RWPE2 (cell line): ENCODE measurements at regions not wholly inside any gene's neighbourhood (a gene's known extent, or its start where the extent isn't known, plus 50 kb on each side); places are given as distances from the start of the nearest gene placed in this dataset.

Experiments used
- ATAC-seq: fragments of 200-7000 bp; cut with Tn5 transposase; 3 replicates; pipeline ENCODE4 v1.9.1; 2021; ENCODE audit warnings: low read depth
- DNase-seq: peaks from one replicate; pipeline ENCODE4 v3.0.0-alpha.2; 2020; ENCODE audit warnings: low spot score
- H3K27ac ChIP-seq: fragments of 450-650 bp; 2 replicates; pipeline ENCODE4 v1.5.1; 2017; ENCODE audit warnings: mild to moderate bottlenecking; ENCODE audit not compliant: poor library complexity, severe bottlenecking
- H3K27me3 ChIP-seq: fragments of 250-450 bp; sonication (Bioruptor Pico); 2 replicates; pipeline ENCODE4 v1.5.1; 2021; ENCODE audit warnings: mild to moderate bottlenecking, moderate library complexity; ENCODE audit not compliant: insufficient read depth, poor library complexity, severe bottlenecking
- H3K36me3 ChIP-seq: fragments of 250-450 bp; sonication (Bioruptor Pico); 2 replicates; pipeline ENCODE4 v1.5.1; 2020; ENCODE audit warnings: low read depth, mild to moderate bottlenecking, moderate library complexity
- H3K4me1 ChIP-seq: fragments of 250-450 bp; sonication (Bioruptor Pico); 2 replicates; pipeline ENCODE4 v1.5.1; 2021; ENCODE audit warnings: mild to moderate bottlenecking, moderate library complexity; ENCODE audit not compliant: insufficient read depth, poor library complexity, severe bottlenecking
- H3K4me3 ChIP-seq: fragments of 250-450 bp; sonication (Bioruptor Pico); 2 replicates; pipeline ENCODE4 v1.5.1; 2021; ENCODE audit warnings: mild to moderate bottlenecking, moderate library complexity; ENCODE audit not compliant: severe bottlenecking
- H3K9me3 ChIP-seq: fragments of 250-450 bp; sonication (Bioruptor Pico); 2 replicates; pipeline ENCODE4 v1.5.1; 2021; ENCODE audit warnings: mild to moderate bottlenecking, moderate library complexity; ENCODE audit not compliant: severe bottlenecking
- CTCF ChIP-seq: fragments of 450-650 bp; IDR thresholded peaks from one replicate; pipeline ENCODE4 v1.5.1; 2017; ENCODE audit warnings: mild to moderate bottlenecking, moderate library complexity; ENCODE audit not compliant: poor library complexity, severe bottlenecking

GRCh38 chr6:144896289-144896688 lies 611.2 kb downstream of the UTRN start:
- no peaks in the 10 kb centered on the region for H3K9me3 ChIP-seq
- ATAC-seq (no peak), DNase-seq (no peak)
- H3K4me3 ChIP-seq = no peak overlapping the region
- H3K27ac ChIP-seq = peak overlapping the region; percentile 84
- peaks cover 27% of the 10 kb centered on the region for H3K4me1 ChIP-seq
- H3K36me3 ChIP-seq = no peaks in the 10 kb centered on the region
- no peaks in the 10 kb centered on the region for H3K27me3 ChIP-seq
- TF ChIP-seq CTCF = no peak

GRCh38 chr6:144896871-144897270 lies 611.7 kb downstream of the UTRN start:
- no peaks in the 10 kb centered on the region for H3K27me3 ChIP-seq
- no peaks in the 10 kb centered on the region for H3K9me3 ChIP-seq
- no peak overlapping the region for H3K4me3 ChIP-seq
- peaks cover 27% of the 10 kb centered on the region for H3K4me1 ChIP-seq
- DNase-seq (no peak), ATAC-seq (no peak)
- no peak for TF ChIP-seq CTCF
- H3K27ac ChIP-seq = peak overlapping the region; percentile 84
- H3K36me3 ChIP-seq = no peaks in the 10 kb centered on the region

- no peak for TF ChIP-seq CTCF
- Histone ChIP-seq H3K4me1 (peaks cover 27% of the 10 kb centered on the region), H3K9me3 (no peaks in the 10 kb centered on the region), H3K27me3 (no peaks in the 10 kb centered on the region), H3K27ac (peak overlapping the region; percentile 84), H3K4me3 (no peak overlapping the region), H3K36me3 (no peaks in the 10 kb centered on the region)
- ATAC-seq (peak; percentile 90), DNase-seq (no peak)
Observed at GRCh38 chr6:144897441-144897921, 612.3 kb downstream of the UTRN start.

- Histone ChIP-seq H3K27ac (peak overlapping the region; percentile 84), H3K9me3 (no peaks in the 10 kb centered on the region), H3K4me1 (peaks cover 27% of the 10 kb centered on the region), H3K36me3 (no peaks in the 10 kb centered on the region), H3K27me3 (no peaks in the 10 kb centered on the region), H3K4me3 (no peak overlapping the region)
- no peak for TF ChIP-seq CTCF
- DNase-seq = no peak
- ATAC-seq = peak; percentile 81
Observed at GRCh38 chr6:144898052-144898689, 613.0 kb downstream of the UTRN start.

- ATAC-seq (no peak), DNase-seq (no peak)
- Histone ChIP-seq H3K9me3 (no peaks in the 10 kb centered on the region), H3K36me3 (no peaks in the 10 kb centered on the region), H3K4me3 (no peak overlapping the region), H3K27ac (peak overlapping the region; percentile 84), H3K27me3 (no peaks in the 10 kb centered on the region), H3K4me1 (peaks cover 27% of the 10 kb centered on the region)
- TF ChIP-seq CTCF = no peak
Observed at GRCh38 chr6:144898741-144899140, 613.6 kb downstream of the UTRN start.
